Activated naive CD8-positive, alpha-beta T cell (primary cell): ENCODE measurements at regions not wholly inside any gene's neighbourhood (a gene's known extent, or its start where the extent isn't known, plus 50 kb on each side); places are given as distances from the start of the nearest gene placed in this dataset.

ENCODE experiments used
- H3K27ac Mint-ChIP-seq: one replicate; pipeline ENCODE4 v1.8.0; 2021; ENCODE audit warnings: mixed read lengths
- H3K27me3 Mint-ChIP-seq: one replicate; pipeline ENCODE4 v1.8.0; 2021; ENCODE audit warnings: mixed read lengths
- H3K36me3 Mint-ChIP-seq: one replicate; pipeline ENCODE4 v1.8.0; 2021; ENCODE audit warnings: mixed read lengths
- H3K4me1 Mint-ChIP-seq: one replicate; pipeline ENCODE4 v1.8.0; 2021; ENCODE audit warnings: low read depth, mixed read lengths
- H3K4me3 Mint-ChIP-seq: one replicate; pipeline ENCODE4 v1.8.0; 2021; ENCODE audit warnings: mild to moderate bottlenecking, mixed read lengths
- H3K9me3 Mint-ChIP-seq: one replicate; pipeline ENCODE4 v1.8.0; 2021; ENCODE audit warnings: low read depth, mixed read lengths

DNA sequence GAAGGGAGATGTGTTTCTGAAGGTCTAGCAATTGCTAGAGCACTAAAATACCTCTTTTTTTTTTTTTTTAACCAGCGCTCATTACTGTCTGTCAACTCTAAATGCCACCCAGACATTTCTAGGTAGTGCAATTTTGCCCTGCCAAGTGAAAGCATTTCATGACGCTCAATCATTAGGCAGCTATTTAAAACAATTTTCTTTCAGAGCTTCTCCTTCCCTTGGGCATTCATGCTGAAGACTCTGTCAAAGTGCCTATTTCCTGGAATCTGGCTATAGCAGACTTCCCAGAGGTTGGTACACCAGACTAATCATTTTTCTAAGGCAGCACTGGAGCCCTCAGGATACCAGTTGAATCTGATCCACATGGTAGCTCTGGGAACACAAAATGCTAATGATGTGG, 97.0 kb upstream of the ANKRD55 start:
- Mint-ChIP-seq H3K4me1 (peaks cover 66% of the 10 kb centered on the region), H3K27me3 (no peaks in the 10 kb centered on the region), H3K27ac (peak overlapping the region; percentile 99), H3K4me3 (peak overlapping the region; percentile 48), H3K36me3 (peaks cover 5% of the 10 kb centered on the region), H3K9me3 (peaks cover 3% of the 10 kb centered on the region)

DNA sequence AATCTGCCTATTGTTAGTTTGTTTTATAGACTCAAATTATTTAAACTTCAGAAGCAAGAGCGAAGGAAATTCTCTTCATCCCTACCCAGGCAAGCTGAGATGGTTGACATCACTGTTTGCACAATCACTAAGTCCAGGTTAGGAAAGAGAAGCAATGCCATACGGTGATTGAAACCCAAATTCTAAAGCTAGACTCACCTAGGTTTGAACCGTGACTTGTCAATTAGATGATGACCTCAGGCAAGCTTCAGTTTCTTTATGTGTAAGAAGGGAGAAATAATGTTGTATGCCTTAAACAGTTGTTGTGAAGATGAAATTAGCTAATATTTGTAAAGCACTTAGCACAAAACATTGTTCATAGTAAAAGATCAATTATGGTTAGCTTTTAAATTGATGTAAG, 96.5 kb upstream of the ANKRD55 start:
- peaks cover 5% of the 10 kb centered on the region for H3K36me3 Mint-ChIP-seq
- peak overlapping the region; percentile 99 for H3K27ac Mint-ChIP-seq
- peaks cover 3% of the 10 kb centered on the region for H3K9me3 Mint-ChIP-seq
- H3K4me1 Mint-ChIP-seq = peaks cover 70% of the 10 kb centered on the region
- no peaks in the 10 kb centered on the region for H3K27me3 Mint-ChIP-seq
- H3K4me3 Mint-ChIP-seq = peak overlapping the region; percentile 48

DNA sequence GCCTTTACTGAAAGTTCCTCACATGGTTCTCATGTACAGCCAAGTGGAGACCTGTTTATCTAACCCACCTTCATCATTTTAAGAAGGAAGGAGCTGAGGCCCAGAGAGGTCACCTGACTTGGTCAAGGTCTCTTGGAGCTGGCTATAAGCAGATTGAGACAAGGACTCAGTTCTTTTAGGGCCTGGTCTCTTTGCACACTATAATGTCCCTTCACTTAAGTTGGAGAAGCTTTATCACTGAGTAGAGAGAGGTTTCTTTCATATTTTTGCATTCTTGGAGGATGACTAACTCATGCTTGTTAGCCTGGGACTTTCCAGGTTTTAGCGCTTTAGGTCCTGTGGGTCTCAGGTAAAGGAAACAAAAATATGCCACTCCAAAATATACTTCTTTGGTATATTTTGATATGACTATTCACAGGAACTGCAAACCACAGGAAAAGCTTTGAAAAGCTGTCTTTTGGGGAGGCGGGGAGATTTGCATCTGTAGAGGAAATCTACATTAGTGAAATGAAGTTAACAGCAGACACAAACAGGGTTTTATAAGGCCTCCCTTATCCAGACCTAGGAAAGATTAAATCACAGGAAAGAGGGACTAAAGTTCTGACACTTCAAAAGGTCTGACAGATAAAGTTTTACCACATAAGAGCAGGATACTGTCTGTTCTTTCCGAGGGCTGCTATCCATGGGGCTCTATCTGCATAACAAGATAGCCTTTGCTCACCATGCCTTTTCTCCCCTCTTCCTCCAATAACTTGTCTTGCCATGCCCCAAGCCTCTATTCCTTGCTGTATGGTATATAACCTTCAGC, 95.8 kb upstream of the ANKRD55 start:
- Mint-ChIP-seq H3K4me1 (peaks cover 71% of the 10 kb centered on the region), H3K9me3 (peaks cover 3% of the 10 kb centered on the region), H3K27me3 (no peaks in the 10 kb centered on the region), H3K4me3 (peak overlapping the region; percentile 48), H3K27ac (peak overlapping the region; percentile 99), H3K36me3 (peaks cover 3% of the 10 kb centered on the region)

DNA sequence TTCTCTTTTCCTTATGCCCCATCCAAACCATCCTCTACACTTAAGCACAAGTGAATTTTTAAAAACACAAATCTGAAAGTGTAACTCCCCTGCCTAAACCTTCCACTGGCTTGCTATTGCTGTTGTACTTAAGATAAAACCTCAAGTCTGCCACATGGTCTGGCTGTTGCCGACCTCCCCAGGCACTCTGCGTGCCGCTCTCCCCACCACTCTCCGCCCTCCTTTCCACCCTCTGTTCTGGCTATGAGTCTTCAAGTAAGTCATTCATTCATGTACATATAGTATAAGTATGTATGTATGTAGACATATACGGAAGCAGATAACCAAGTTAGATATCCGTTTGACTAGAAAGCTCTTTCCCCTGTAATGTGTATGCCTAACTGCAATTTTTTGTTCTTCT, 94.7 kb upstream of the ANKRD55 start:
- Mint-ChIP-seq H3K4me1 (peaks cover 77% of the 10 kb centered on the region), H3K4me3 (peak overlapping the region; percentile 48), H3K27me3 (no peaks in the 10 kb centered on the region), H3K27ac (peak overlapping the region; percentile 99), H3K36me3 (no peaks in the 10 kb centered on the region), H3K9me3 (no peaks in the 10 kb centered on the region)

DNA sequence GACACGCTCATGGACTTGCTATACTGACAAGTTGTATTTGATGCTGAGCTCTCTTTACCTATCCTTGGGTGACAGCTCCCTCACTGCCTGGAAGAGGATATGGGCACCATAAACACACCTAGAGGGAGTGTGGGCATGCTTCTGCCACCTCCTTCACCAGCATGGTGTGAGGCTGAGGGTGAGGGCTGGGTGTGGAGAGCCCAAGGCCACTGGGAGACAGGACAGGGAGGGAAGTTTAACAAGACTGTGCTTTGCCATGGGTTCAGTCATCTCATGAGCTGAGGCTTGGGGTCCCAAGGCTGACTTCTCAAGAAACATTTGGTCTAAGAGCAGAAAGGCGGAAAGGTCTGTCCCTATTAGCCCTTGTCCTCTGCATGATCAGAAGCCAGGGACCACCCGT, 93.6 kb upstream of the ANKRD55 start:
- Mint-ChIP-seq H3K36me3 (no peaks in the 10 kb centered on the region), H3K4me1 (peaks cover 78% of the 10 kb centered on the region), H3K27ac (peak overlapping the region; percentile 99), H3K4me3 (peak overlapping the region; percentile 46), H3K9me3 (no peaks in the 10 kb centered on the region), H3K27me3 (no peaks in the 10 kb centered on the region)

DNA sequence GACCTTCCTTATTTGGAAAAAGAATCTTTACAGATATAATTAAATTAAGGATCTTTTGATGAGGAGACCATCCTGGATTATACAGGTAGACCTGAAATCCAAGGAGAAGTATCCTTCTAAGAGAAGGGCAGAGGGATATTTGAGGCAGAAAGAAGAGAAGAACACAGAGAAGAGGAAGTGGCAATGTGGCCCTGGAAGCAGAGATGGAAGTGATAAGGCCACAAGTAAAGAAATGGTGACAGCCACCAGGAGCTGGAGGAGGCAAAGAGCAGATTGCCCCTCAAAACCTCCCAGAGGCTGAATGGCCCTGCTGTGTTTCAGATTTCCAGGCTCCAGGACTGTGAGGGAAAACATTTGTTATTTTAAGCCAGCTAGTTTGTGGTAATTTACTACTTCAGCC, 93.0 kb upstream of the ANKRD55 start:
- H3K27ac Mint-ChIP-seq = peak overlapping the region; percentile 99
- peak overlapping the region; percentile 36 for H3K4me3 Mint-ChIP-seq
- no peaks in the 10 kb centered on the region for H3K9me3 Mint-ChIP-seq
- H3K36me3 Mint-ChIP-seq = no peaks in the 10 kb centered on the region
- H3K27me3 Mint-ChIP-seq = no peaks in the 10 kb centered on the region
- H3K4me1 Mint-ChIP-seq = peaks cover 78% of the 10 kb centered on the region

DNA sequence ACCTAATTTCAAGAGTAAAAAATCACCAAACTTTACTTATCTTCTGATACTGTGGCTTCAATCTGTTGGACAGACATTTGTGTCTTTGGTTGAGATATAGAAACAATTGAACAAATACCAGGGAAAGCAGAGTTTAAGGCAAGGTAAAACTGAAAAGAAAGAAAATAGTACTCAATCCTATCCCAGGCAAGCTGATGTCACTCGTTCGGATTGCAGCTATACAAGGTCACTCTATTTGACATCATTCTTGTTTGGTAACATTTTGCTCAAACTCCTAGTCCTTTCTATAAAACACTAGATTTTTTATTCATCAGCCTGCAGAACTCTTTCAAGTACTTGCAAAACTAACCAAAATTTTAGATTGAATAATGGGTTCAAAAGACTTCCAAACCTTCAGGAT, 91.9 kb upstream of the ANKRD55 start:
- no peaks in the 10 kb centered on the region for H3K9me3 Mint-ChIP-seq
- no peak overlapping the region for H3K4me3 Mint-ChIP-seq
- H3K27ac Mint-ChIP-seq = peak overlapping the region; percentile 99
- H3K27me3 Mint-ChIP-seq = no peaks in the 10 kb centered on the region
- H3K36me3 Mint-ChIP-seq = no peaks in the 10 kb centered on the region
- H3K4me1 Mint-ChIP-seq = peaks cover 72% of the 10 kb centered on the region

DNA sequence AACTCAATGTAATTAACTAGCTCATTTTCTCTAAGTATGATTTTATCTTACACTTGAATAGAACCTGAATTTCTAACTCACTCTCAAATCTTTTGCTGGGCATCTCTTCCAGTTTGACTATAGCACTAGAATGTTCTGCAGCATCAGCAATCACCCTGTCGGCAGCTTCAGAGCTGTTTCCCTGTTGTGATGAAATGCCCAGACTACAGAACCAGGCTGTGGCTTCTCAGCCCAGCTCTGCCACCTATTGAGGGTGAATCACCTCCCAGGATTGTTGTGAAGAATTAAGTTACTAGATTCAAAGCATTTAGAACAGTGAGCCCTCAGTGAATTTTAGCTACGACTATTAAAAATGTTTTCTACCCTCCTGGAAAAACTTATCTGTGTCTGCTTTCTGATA, 90.4 kb upstream of the ANKRD55 start:
- H3K4me1 Mint-ChIP-seq = peaks cover 61% of the 10 kb centered on the region
- H3K27ac Mint-ChIP-seq = peak overlapping the region; percentile 30
- no peak overlapping the region for H3K4me3 Mint-ChIP-seq
- H3K36me3 Mint-ChIP-seq = no peaks in the 10 kb centered on the region
- no peaks in the 10 kb centered on the region for H3K9me3 Mint-ChIP-seq
- H3K27me3 Mint-ChIP-seq = no peaks in the 10 kb centered on the region

DNA sequence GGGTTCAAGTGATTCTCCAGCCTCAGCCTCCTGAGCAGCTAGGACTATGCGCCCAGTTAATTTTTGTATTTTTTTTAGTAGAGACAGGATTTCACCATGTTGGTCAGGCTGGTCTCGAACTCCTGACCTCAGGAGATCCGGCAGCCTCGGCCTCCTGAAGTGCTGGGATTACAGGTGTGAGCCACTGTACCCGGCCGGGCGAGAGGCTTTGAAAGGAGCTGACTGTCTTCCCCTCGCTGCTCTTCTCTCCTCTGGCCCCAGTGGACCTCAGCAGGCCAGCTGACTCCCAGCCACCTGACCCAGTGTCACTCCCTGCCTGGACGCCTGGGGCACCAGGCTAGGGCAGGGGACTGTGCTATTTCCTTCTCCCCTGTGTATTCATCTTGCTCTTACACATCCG, 89.5 kb upstream of the ANKRD55 start:
- H3K4me1 Mint-ChIP-seq = peaks cover 57% of the 10 kb centered on the region
- H3K27ac Mint-ChIP-seq = peak overlapping the region; percentile 46
- no peak overlapping the region for H3K4me3 Mint-ChIP-seq
- no peaks in the 10 kb centered on the region for H3K27me3 Mint-ChIP-seq
- H3K9me3 Mint-ChIP-seq = no peaks in the 10 kb centered on the region
- H3K36me3 Mint-ChIP-seq = no peaks in the 10 kb centered on the region

DNA sequence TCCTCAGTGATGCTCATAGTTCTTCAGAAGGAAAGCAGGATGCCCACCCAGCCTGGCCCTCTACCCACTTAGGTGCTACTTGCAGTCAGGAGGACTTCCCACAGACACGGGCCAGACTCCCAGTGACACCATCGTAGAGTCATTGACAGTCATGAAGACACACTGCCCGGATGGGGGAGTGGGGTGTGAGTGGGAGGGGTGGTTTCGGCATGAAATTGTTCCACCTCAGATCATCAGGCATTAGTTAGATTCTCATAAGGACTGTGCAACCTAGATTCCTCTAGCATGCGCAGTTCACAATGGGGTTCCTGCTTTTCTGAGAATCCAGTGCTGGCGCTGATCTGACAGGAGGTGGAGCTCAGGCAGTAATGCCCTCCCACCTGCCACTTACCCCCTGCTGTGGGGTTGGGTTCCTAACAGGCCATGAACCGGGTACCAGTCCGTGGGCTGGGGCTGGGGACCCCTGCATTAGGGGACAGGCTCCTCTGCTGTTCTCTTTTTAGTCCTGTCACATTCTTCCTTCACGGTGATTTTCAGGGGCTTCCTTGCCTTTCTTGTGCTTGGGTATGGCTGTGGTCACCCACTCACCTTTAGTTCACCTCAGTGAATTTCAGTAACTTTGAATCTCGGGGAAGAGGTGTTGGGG, 88.2 kb upstream of the ANKRD55 start:
- no peaks in the 10 kb centered on the region for H3K27me3 Mint-ChIP-seq
- H3K4me3 Mint-ChIP-seq = no peak overlapping the region
- peaks cover 55% of the 10 kb centered on the region for H3K4me1 Mint-ChIP-seq
- no peaks in the 10 kb centered on the region for H3K36me3 Mint-ChIP-seq
- H3K27ac Mint-ChIP-seq = peak overlapping the region; percentile 61
- no peaks in the 10 kb centered on the region for H3K9me3 Mint-ChIP-seq

DNA sequence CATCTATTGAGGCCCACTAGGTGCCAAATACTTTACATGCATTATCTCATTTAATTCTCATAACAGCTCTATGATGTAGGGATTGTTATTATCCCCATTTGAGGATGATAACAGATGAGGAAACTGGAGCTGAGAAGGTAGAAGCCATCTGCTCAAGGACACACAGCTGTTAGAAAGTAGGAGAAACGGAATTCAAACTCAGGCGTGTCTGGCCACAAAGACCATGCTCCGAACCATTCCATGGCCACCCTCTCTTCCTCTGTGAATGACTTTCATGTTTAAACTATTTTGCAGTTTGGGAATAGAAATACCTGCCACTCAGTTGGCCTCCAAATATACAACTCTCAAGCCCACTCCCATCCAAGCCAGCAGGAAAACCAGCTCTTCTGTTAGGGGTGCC, 87.6 kb upstream of the ANKRD55 start:
- H3K36me3 Mint-ChIP-seq = no peaks in the 10 kb centered on the region
- H3K4me1 Mint-ChIP-seq = peaks cover 52% of the 10 kb centered on the region
- H3K27me3 Mint-ChIP-seq = no peaks in the 10 kb centered on the region
- H3K27ac Mint-ChIP-seq = peak overlapping the region; percentile 58
- H3K9me3 Mint-ChIP-seq = no peaks in the 10 kb centered on the region
- H3K4me3 Mint-ChIP-seq = no peak overlapping the region

DNA sequence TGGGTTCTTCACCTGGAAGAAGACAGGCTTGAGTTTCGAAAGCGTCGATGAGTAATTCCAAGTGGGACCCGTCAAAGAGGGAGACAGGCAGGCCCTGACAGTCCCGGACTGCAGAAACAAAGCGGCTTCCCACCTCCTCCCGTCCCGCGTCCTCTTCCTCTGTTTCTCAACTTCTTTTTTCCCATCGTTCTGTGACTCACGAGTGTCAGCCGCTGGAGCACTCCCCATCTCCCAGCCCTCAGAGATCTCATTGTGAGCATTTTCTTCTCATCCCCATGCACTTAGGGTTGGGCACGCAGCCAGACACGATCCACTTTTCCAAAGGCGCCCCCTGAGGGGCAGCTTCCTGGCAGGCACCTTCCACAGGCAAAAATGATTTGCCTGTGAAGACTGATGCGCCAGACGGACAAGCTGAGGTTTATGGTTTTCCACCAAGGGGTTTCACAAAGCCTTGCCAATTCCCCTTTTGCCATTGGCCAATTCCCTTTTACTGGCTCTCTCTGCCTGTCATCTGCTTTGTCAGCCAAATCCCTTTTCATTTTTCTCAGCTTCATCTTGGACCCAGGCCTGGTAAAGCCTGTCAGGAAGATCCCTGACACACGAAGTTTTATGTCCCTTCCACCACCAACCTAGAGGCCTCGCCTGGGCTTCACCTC, 86.5 kb upstream of the ANKRD55 start:
- Mint-ChIP-seq H3K27ac (peak overlapping the region; percentile 22), H3K9me3 (no peaks in the 10 kb centered on the region), H3K4me1 (peaks cover 45% of the 10 kb centered on the region), H3K27me3 (no peaks in the 10 kb centered on the region), H3K36me3 (no peaks in the 10 kb centered on the region), H3K4me3 (no peak overlapping the region)

DNA sequence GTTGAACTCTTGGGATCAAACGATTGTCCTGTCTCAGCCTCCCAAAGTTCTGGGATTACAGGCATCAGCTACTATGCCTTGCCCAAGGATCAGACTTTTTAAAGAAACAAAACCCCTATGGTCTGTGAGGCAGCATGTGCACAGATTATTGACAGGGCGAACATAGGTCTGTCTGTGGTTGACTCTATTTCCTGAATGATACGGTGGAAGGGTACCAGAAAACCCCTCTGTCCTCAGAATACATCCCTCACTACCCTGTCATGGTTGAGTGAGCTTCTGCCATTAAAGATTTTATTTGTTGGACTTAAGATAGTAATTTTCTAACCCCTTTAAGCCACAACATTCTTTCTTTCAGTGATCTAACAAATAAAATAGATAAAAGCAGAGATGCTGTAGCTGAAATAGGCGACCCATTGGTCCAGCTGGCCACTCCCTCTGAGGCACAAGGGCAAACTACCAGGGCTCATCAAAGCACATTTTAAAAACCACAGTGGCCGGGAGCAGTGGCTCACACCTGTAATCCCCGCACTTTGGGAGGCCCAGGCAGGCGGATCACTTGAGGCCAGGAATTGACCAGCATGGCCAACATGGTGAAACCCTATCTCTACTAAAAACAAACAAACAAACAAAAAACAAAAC, 84.9 kb upstream of the ANKRD55 start:
- Mint-ChIP-seq H3K36me3 (no peaks in the 10 kb centered on the region), H3K27me3 (no peaks in the 10 kb centered on the region), H3K4me3 (no peak overlapping the region), H3K4me1 (peaks cover 43% of the 10 kb centered on the region), H3K9me3 (no peaks in the 10 kb centered on the region), H3K27ac (no peak overlapping the region)

DNA sequence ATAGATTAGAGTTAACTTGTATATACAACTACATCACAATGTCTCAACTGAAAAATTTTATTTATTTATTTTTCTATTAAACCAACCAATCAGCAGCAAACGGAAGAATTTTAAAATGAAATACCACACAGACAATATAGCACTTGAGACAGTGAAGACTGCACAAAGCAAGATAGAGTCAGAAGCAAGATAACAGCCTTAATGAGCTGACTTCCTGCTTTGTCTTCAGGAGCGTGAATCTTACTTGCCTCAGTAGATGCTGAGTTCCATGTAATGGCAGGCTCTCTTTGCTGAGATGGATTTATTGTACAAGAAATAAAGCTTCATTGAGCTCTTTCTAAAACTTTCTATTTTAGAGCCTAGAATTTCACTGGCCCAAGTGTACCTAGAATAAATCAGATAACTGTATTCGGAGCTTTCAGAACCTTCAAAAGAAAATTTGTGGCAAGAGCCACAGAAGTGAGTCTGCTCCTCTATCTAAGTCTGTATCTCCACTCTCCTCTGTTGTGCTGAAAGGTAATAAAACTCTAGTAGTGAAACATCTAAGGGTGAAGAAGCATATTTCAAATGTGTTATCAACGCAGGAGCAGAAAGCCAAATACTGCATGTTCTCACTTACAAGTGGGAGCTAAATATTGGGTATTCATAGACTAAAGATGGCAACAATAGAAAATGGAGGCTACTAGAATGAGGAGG, 83.3 kb upstream of the ANKRD55 start:
- Mint-ChIP-seq H3K36me3 (no peaks in the 10 kb centered on the region), H3K4me1 (peaks cover 33% of the 10 kb centered on the region), H3K27ac (peak overlapping the region; percentile 7), H3K4me3 (peak overlapping the region; percentile 0), H3K27me3 (no peaks in the 10 kb centered on the region), H3K9me3 (no peaks in the 10 kb centered on the region)
